ENCODE measurements at regions not wholly inside any gene's neighbourhood (a gene's known extent, or its start where the extent isn't known, plus 50 kb on each side); places are given as distances from the start of the nearest gene placed in this dataset.
A peak's percentile ranks its signal among the peaks of the same experiment; 100 is the strongest.

DNA sequence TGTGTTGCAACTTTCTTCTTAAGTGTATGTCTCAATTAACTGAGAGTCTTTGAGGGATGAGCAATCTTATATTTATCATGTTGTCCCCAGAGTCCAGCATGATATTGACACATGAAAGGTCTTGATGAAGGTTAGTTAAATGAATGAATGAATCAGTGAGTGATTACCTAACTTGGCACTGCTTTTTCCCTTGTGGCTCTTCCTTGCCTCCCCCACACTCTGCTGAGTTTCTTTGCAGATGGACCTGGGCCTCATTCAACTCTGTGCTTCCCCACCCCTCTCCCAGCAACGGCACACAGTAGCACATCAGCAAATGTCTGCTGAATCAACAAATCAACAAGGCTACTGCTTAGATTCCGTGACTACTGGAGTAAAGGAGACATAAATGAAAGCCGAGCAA, 235.1 kb upstream of the CXCL12 start:
- no peaks in the 10 kb centered on the region for H3K27me3 ChIP-seq (replicated peaks; ENCODE audit: insufficient read depth)
- TF ChIP-seq, protein P1, sequence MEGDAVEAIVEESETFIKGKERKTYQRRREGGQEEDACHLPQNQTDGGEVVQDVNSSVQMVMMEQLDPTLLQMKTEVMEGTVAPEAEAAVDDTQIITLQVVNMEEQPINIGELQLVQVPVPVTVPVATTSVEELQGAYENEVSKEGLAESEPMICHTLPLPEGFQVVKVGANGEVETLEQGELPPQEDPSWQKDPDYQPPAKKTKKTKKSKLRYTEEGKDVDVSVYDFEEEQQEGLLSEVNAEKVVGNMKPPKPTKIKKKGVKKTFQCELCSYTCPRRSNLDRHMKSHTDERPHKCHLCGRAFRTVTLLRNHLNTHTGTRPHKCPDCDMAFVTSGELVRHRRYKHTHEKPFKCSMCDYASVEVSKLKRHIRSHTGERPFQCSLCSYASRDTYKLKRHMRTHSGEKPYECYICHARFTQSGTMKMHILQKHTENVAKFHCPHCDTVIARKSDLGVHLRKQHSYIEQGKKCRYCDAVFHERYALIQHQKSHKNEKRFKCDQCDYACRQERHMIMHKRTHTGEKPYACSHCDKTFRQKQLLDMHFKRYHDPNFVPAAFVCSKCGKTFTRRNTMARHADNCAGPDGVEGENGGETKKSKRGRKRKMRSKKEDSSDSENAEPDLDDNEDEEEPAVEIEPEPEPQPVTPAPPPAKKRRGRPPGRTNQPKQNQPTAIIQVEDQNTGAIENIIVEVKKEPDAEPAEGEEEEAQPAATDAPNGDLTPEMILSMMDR (IDR thresholded peaks at IDR 0.05), result no peak
- TF ChIP-seq POLR2AphosphoS5 (IDR thresholded peaks at IDR 0.05) (no peak), POLR2A (IDR thresholded peaks at IDR 0.05) (no peak)
- no peaks in the 10 kb centered on the region for H3K36me3 ChIP-seq
- H3K4me3 ChIP-seq, result no peak overlapping the region
- H3K27ac ChIP-seq, result no peak overlapping the region
- intact Hi-C loops (cut with DNase I), result no loop called here
- WGBS, result 85% methylated on average over 3 of the region's 3 CpGs
- DNase-seq (ENCODE audit: low spot score), result no peak
- H3K4me1 ChIP-seq (replicated peaks), result no peaks in the 10 kb centered on the region
- H3K9me3 ChIP-seq, result no peaks in the 10 kb centered on the region

DNA sequence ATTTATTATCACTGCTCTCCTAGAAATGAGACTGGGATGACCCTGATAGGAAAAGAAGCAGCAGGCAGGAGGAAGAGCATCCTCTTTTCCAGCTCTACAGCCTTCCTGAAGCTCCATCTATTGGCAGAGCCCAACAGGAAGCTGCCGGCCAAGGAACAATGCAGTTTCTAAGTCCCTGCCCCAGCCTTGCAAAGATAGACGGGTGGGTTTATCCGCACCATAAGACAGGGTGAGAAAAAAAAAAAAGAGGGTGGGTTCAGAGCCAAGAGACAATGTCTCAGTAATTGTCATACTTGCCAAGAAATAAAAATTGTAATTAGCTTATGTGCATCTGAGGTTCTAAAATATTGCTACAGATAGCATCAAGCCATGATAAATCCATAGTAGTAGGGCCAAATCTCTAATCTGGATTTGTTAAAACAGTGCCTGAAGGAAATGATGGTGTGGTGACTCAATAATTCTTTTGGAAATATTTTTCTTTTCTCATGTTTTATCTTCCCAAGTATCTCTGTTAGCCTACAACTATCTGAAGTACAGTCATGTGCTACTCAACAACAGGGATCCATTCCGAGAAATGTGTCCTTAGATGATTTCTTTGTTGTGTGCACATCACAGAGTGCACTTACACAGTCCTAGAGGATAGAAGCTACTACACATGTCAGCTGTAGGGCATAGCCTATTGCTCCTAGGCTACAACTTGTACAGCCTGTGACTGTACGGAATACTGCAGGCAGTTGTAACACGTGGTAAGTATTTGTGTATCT, 242.9 kb upstream of the CXCL12 start:
- 65% methylated on average over 6 of the region's 6 CpGs for WGBS
- no peak for TF ChIP-seq POLR2A (IDR thresholded peaks at IDR 0.05)
- TF ChIP-seq, protein P1 (IDR thresholded peaks at IDR 0.05), result no peak
- no peak for TF ChIP-seq POLR2AphosphoS5 (IDR thresholded peaks at IDR 0.05)
- Histone ChIP-seq H3K4me3 (no peak overlapping the region), H3K27ac (no peak overlapping the region), H3K27me3 (replicated peaks; ENCODE audit: insufficient read depth) (no peaks in the 10 kb centered on the region), H3K4me1 (replicated peaks) (no peaks in the 10 kb centered on the region), H3K36me3 (no peaks in the 10 kb centered on the region), H3K9me3 (no peaks in the 10 kb centered on the region)
- intact Hi-C loops (cut with DNase I), result no loop called here
- no peak for DNase-seq (ENCODE audit: low spot score)

DNA sequence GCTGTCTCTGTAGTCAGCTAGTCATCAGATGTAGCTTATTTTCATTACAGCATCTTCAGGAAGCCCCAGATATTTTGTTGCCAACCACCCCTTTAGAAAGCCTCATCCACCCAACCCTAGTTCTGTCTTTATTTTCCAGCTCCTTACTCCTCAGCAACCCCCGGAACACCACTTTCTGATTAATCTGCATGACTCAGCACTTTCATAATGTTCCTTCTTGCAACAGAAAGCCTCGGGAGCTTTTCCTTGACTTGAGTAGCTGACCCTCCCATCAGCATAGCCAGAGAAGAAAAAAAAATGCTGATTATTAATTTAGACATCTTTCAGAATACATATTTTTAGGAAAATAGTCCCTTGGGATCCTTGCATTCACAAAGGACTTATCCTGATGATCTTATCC, 244.0 kb upstream of the CXCL12 start:
- H3K27ac ChIP-seq, result no peak overlapping the region
- H3K4me3 ChIP-seq, result no peak overlapping the region
- no peak for DNase-seq (ENCODE audit: low spot score)
- 30% methylated on average over 2 of the region's 2 CpGs for WGBS
- no peaks in the 10 kb centered on the region for H3K27me3 ChIP-seq (replicated peaks; ENCODE audit: insufficient read depth)
- no peaks in the 10 kb centered on the region for H3K4me1 ChIP-seq (replicated peaks)
- no peaks in the 10 kb centered on the region for H3K9me3 ChIP-seq
- no peaks in the 10 kb centered on the region for H3K36me3 ChIP-seq
- TF ChIP-seq, protein P1 (IDR thresholded peaks at IDR 0.05), result no peak
- TF ChIP-seq POLR2AphosphoS5 (IDR thresholded peaks at IDR 0.05) (no peak), POLR2A (IDR thresholded peaks at IDR 0.05) (no peak)
- intact Hi-C loops (cut with DNase I), result no loop called here

DNA sequence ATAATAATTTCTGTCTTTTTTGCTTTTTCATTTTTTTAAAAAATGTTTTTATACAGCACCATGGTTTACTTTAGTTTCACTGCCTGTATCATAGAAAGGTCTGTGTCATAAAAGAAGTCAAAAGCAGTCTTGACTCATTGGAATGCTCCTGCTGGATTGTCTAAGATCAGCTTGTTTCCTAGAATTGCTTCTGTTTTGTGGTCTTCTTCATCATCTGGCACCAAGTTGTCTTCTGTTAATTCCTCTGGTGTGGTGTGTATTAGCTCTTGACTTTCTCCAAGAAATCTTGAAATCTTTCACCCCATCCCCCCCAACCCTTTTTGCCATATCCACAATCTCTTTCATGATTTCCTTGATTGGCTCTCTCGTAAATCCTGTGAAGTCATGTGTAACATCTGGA, 250.3 kb upstream of the CXCL12 start:
- no peaks in the 10 kb centered on the region for H3K4me1 ChIP-seq (replicated peaks)
- no peaks in the 10 kb centered on the region for H3K36me3 ChIP-seq
- DNase-seq (ENCODE audit: low spot score), result no peak
- no peaks in the 10 kb centered on the region for H3K9me3 ChIP-seq
- H3K27ac ChIP-seq, result no peak overlapping the region
- TF ChIP-seq, protein P1 (IDR thresholded peaks at IDR 0.05), result no peak
- TF ChIP-seq POLR2AphosphoS5 (IDR thresholded peaks at IDR 0.05), result no peak
- TF ChIP-seq POLR2A (IDR thresholded peaks at IDR 0.05), result no peak
- H3K4me3 ChIP-seq, result no peak overlapping the region
- H3K27me3 ChIP-seq (replicated peaks; ENCODE audit: insufficient read depth), result no peaks in the 10 kb centered on the region
- WGBS, result 85% methylated on average over 1 of the region's 1 CpG
- intact Hi-C loops (cut with DNase I), result no loop called here

DNA sequence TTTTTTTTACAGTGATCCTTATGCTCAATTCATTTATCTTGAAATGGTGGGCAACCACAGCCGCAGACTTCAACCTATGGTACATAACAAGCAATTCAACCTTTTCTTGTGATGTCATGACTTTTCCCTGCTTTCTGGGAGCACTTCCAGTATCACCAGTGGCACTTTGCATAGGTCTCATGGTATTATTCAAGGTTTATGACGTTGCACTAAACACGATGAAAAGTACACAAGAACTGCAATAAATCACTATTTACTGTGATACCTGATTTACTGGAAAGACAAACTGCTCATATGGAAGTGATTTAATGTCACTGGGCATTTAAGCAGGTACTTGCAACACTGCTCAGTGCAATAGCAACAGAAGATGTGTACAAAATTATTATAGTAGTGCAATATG, 251.7 kb upstream of the CXCL12 start:
- no peak overlapping the region for H3K27ac ChIP-seq
- no peaks in the 10 kb centered on the region for H3K27me3 ChIP-seq (replicated peaks; ENCODE audit: insufficient read depth)
- H3K4me1 ChIP-seq (replicated peaks), result no peaks in the 10 kb centered on the region
- WGBS, result 34% methylated on average over 3 of the region's 3 CpGs
- H3K4me3 ChIP-seq, result no peak overlapping the region
- H3K36me3 ChIP-seq, result no peaks in the 10 kb centered on the region
- intact Hi-C loops (cut with DNase I), result no loop called here
- peak; percentile 84 for TF ChIP-seq POLR2AphosphoS5 (IDR thresholded peaks at IDR 0.05)
- TF ChIP-seq, protein P1 (IDR thresholded peaks at IDR 0.05), result no peak
- H3K9me3 ChIP-seq, result no peaks in the 10 kb centered on the region
- DNase-seq (ENCODE audit: low spot score), result peak; percentile 19

All from prostate gland (tissue), 2 donors.